ENCODE measurements at regions not wholly inside any gene's neighbourhood (a gene's known extent, or its start where the extent isn't known, plus 50 kb on each side); places are given as distances from the start of the nearest gene placed in this dataset.

DNA sequence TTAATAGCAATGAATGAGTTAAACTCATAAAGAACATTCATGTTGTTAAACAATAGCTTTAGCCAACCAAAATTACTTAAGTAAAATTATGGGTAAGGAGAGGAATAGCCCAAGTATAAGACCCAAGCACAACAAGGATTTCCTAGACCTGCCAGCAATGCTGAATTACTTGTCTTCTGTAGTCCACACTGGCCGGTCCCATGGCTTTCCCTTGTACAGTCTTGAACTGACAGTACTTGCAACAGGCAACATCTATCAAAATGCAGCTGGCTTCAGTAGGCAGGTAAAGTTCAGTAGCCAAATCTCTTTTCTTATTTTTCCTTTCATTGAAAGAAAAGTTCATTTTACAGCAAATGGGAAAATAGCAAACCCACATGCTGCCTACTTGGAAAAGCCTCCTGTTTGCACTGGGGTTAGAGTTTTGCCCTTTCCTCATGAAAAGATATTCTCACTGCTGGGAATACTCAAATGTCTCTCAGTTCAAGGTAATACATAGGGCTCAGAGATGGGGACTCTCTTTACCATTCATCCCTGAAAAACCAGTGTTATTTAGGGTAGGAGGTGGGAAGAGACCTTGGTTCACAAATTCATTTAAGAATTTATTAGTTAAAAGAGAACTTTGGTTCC is 222.8 kb downstream of the TTLL7 start:
- TF ChIP-seq SIN3A (IDR thresholded peaks at IDR 0.05; ENCODE audit: borderline replicate concordance, insufficient read depth, low read length), result no peak
- TF ChIP-seq TAF1 (IDR thresholded peaks at IDR 0.05; ENCODE audit: borderline replicate concordance, insufficient read depth, low read length), result no peak
- TF ChIP-seq FOXP2 (optimal IDR thresholded peaks at IDR 0.05; ENCODE audit: borderline replicate concordance, extremely low read depth, extremely low read length, insufficient read depth), result no peak
- TF ChIP-seq, protein P1, sequence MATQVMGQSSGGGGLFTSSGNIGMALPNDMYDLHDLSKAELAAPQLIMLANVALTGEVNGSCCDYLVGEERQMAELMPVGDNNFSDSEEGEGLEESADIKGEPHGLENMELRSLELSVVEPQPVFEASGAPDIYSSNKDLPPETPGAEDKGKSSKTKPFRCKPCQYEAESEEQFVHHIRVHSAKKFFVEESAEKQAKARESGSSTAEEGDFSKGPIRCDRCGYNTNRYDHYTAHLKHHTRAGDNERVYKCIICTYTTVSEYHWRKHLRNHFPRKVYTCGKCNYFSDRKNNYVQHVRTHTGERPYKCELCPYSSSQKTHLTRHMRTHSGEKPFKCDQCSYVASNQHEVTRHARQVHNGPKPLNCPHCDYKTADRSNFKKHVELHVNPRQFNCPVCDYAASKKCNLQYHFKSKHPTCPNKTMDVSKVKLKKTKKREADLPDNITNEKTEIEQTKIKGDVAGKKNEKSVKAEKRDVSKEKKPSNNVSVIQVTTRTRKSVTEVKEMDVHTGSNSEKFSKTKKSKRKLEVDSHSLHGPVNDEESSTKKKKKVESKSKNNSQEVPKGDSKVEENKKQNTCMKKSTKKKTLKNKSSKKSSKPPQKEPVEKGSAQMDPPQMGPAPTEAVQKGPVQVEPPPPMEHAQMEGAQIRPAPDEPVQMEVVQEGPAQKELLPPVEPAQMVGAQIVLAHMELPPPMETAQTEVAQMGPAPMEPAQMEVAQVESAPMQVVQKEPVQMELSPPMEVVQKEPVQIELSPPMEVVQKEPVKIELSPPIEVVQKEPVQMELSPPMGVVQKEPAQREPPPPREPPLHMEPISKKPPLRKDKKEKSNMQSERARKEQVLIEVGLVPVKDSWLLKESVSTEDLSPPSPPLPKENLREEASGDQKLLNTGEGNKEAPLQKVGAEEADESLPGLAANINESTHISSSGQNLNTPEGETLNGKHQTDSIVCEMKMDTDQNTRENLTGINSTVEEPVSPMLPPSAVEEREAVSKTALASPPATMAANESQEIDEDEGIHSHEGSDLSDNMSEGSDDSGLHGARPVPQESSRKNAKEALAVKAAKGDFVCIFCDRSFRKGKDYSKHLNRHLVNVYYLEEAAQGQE (IDR thresholded peaks at IDR 0.05; ENCODE audit: insufficient read depth in 1 of 2, low read depth in 2 of 2, low read length in 2 of 2), result no peak
- TF ChIP-seq POLR2AphosphoS5 (IDR thresholded peaks at IDR 0.05; ENCODE audit: low read depth, low read length), result no peak

DNA sequence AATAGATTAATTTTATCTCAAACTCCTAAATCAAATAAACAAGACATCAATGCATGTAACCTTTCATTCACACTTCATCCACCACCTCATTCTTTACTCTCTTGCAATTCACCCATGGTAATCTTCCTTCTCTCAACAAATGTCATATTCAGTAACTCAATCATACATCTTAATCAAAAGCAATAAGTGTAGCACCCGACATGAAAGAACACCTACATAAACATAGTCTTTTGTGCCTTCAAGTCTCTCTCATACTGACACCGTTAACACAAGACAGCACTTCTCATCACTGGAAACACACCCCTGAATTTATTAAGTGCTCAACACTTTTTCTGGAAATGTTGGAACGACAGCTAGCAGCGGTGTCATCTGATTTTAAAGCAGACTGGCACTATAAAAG is 225.9 kb downstream of the TTLL7 start:
- TF ChIP-seq, protein P1 (IDR thresholded peaks at IDR 0.05; ENCODE audit: insufficient read depth in 1 of 2, low read depth in 2 of 2, low read length in 2 of 2), result no peak
- TF ChIP-seq FOXP2 (optimal IDR thresholded peaks at IDR 0.05; ENCODE audit: borderline replicate concordance, extremely low read depth, extremely low read length, insufficient read depth) (no peak), TAF1 (IDR thresholded peaks at IDR 0.05; ENCODE audit: borderline replicate concordance, insufficient read depth, low read length) (no peak), SIN3A (IDR thresholded peaks at IDR 0.05; ENCODE audit: borderline replicate concordance, insufficient read depth, low read length) (no peak), POLR2AphosphoS5 (IDR thresholded peaks at IDR 0.05; ENCODE audit: low read depth, low read length) (no peak)

DNA sequence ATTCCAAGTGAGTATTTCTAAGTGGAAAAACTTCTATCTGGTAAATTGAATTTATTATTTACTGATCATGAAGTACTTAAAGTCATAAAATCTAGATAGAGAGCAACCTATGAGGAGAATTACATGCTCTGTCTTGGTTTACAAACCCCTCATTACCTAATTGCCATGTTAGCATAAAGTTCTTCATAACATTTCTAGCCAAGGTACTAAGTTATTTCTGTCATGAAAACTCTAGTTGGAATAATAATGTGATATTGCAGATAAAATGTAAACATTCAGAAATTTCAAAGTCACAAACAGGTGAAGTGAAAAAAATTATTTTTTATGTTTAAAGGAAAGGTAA is 228.6 kb downstream of the TTLL7 start:
- TF ChIP-seq POLR2AphosphoS5 (IDR thresholded peaks at IDR 0.05; ENCODE audit: low read depth, low read length), result no peak
- TF ChIP-seq, protein P1 (IDR thresholded peaks at IDR 0.05; ENCODE audit: insufficient read depth in 1 of 2, low read depth in 2 of 2, low read length in 2 of 2), result no peak
- TF ChIP-seq SIN3A (IDR thresholded peaks at IDR 0.05; ENCODE audit: borderline replicate concordance, insufficient read depth, low read length), result no peak
- TF ChIP-seq TAF1 (IDR thresholded peaks at IDR 0.05; ENCODE audit: borderline replicate concordance, insufficient read depth, low read length), result no peak
- no peak for TF ChIP-seq FOXP2 (optimal IDR thresholded peaks at IDR 0.05; ENCODE audit: borderline replicate concordance, extremely low read depth, extremely low read length, insufficient read depth)

DNA sequence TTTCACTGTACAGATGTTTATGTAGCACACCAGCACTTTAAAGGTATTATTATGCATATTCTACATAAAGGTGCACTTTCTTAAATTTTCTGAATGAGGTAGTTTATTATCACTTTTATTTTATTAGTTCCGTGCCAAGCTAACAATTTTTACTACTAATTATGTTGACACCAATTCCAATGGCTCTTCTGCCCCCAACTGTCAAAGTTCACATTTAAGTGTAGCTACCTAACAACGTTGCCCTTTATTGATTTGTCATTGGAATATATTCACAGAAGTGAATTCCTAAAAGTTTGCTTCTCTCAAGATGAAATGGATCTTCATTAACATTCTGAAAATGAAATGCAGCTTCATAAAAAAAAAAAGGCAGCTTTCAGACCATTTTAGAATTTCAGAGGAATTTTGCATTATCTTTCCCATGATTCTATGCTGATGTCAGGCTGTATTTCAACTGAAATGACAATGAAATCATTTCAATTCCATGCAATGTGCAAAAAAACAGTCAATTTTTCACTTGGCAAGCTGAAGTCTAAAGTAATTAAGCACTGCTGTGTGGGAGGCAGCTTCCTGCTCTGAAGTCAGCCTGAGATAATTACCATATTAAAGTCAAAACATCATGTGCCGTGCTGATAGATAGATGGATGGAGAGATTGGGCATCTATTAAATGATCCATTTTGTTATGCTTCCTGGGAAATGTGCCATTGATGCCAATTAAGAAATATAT is 229.2 kb downstream of the TTLL7 start:
- TF ChIP-seq SIN3A (IDR thresholded peaks at IDR 0.05; ENCODE audit: borderline replicate concordance, insufficient read depth, low read length), result no peak
- no peak; the same call in 1 of the 2 replicates for TF ChIP-seq POLR2AphosphoS5 (IDR thresholded peaks at IDR 0.05; ENCODE audit: low read depth, low read length)
- TF ChIP-seq, protein P1 (IDR thresholded peaks at IDR 0.05; ENCODE audit: insufficient read depth in 1 of 2, low read depth in 2 of 2, low read length in 2 of 2), result no peak; a peak in 1 of 4 replicates
- TF ChIP-seq FOXP2 (optimal IDR thresholded peaks at IDR 0.05; ENCODE audit: borderline replicate concordance, extremely low read depth, extremely low read length, insufficient read depth), result no peak
- no peak for TF ChIP-seq TAF1 (IDR thresholded peaks at IDR 0.05; ENCODE audit: borderline replicate concordance, insufficient read depth, low read length)
